ENCODE measurements at regions not wholly inside any gene's neighbourhood (a gene's known extent, or its start where the extent isn't known, plus 50 kb on each side); places are given as distances from the start of the nearest gene placed in this dataset.

DNA sequence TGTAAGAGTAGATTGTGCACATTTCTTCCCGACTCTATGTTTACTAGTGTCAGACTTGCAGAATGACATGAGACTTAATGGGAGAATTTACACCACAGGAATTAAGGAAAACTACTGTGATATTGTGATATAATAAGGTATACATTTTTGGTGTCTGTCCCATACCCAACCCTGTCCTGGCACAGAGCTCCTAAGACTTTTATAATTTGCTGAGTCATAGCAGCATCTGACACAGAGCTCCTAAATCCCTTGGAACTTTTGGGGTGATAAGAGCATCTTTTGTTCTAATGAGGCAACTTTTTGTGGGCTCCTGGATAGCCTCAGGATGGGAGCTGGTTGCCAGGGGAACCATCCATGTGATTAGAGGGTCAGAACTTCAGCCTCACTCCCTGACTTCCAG lies 1607.0 kb downstream of the RPA4 start:
- no peak overlapping the region for H3K56ac ChIP-seq (replicated peaks; ENCODE audit: insufficient read length, low read depth, low read length)
- H2AK5ac ChIP-seq (ENCODE audit: low read depth, low read length) = no peak overlapping the region
- POLR2A ChIA-PET (ENCODE audit: partially characterized antibody) = no interaction called here
- CTCF ChIA-PET (ENCODE audit: partially characterized antibody) = no interaction called here
- H4K8ac ChIP-seq (ENCODE audit: extremely low read depth, insufficient read depth, low read length) = no peak overlapping the region
- H3K9ac ChIP-seq (replicated peaks in 1 of 4; ENCODE audit: extremely low read depth in 1 of 4, low read depth in 3 of 4, low read length in 3 of 4) = no peak overlapping the region
- H2BK5ac ChIP-seq (ENCODE audit: low read depth, low read length) = no peak overlapping the region
- no peak overlapping the region for H3K14ac ChIP-seq (ENCODE audit: insufficient read length)
- no peak overlapping the region for H4K5ac ChIP-seq (ENCODE audit: insufficient read length, low read depth, low read length)
- no peaks in the 10 kb centered on the region for H3K27me3 ChIP-seq (replicated peaks in 1 of 4; ENCODE audit: control insufficient read depth in 3 of 4, extremely low read depth in 1 of 4, insufficient read depth in 3 of 4, low read length in 3 of 4)
- FAIRE-seq = no peak
- no peak overlapping the region for H4K91ac ChIP-seq (replicated peaks; ENCODE audit: insufficient read length, low read length)
- no peaks in the 10 kb centered on the region for H3K23me2 ChIP-seq (ENCODE audit: low read depth, low read length)
- no peaks in the 10 kb centered on the region for H3K79me2 ChIP-seq (ENCODE audit: control insufficient read depth in 1 of 2, insufficient read depth in 2 of 2, low read length in 2 of 2)
- no peak overlapping the region for H3K4me2 ChIP-seq (ENCODE audit: insufficient read depth in 1 of 2, low read depth in 2 of 2, low read length in 2 of 2)
- no peak overlapping the region for H3K27ac ChIP-seq (ENCODE audit: low read depth, low read length)
- no peak overlapping the region for H3K18ac ChIP-seq (ENCODE audit: extremely low read depth, low read length)
- H3K79me1 ChIP-seq (ENCODE audit: low read depth, low read length) = no peaks in the 10 kb centered on the region
- no peak for DNase-seq (ENCODE audit: low read depth in 1 of 2, low spot score in 2 of 2)
- H3K9me3 ChIP-seq (ENCODE audit: insufficient read depth in 2 of 2, low read depth in 1 of 2, low read length in 1 of 2) = no peaks in the 10 kb centered on the region; a peak in 2 of 4 replicates
- H3K4me1 ChIP-seq (replicated peaks in 1 of 4; ENCODE audit: control insufficient read depth in 3 of 4, insufficient read depth in 4 of 4, low read length in 3 of 4) = no peaks in the 10 kb centered on the region
- WGBS, 2 experiments (ENCODE audit: extremely low coverage in 1 of 2, insufficient coverage in 1 of 2, insufficient read length in 1 of 2, insufficient replicate concordance in 2 of 2, low coverage in 1 of 2, low lambda C conversion rate in 2 of 2, missing lambda C conversion rate in 1 of 2) = 100% methylated on average over 1 of the region's 1 CpG; no CpG with 5 or more reads in 1 of the 2 experiments
- H2BK12ac ChIP-seq (ENCODE audit: low read depth, low read length) = no peak overlapping the region
- no peak overlapping the region for H3K4me3 ChIP-seq (ENCODE audit: extremely low read depth in 1 of 4, insufficient read depth in 2 of 4, low read depth in 3 of 4, low read length in 4 of 4)
- no peak for TF ChIP-seq SUZ12 (IDR thresholded peaks at IDR 0.05; ENCODE audit: low read length)
- no peak for TF ChIP-seq EP300 (IDR thresholded peaks at IDR 0.05; ENCODE audit: borderline replicate concordance in 1 of 2, low read depth in 2 of 2, low read length in 2 of 2)
- no peak for TF ChIP-seq CEBPB (IDR thresholded peaks at IDR 0.05; ENCODE audit: low read depth, low read length)
- TF ChIP-seq CBX5 (IDR thresholded peaks at IDR 0.05; ENCODE audit: low read depth, low read length) = no peak
- TF ChIP-seq EGR1 (IDR thresholded peaks at IDR 0.05; ENCODE audit: borderline replicate concordance, low read depth, low read length) = no peak
- TF ChIP-seq POLR2A (IDR thresholded peaks at IDR 0.05; ENCODE audit: control extremely low read depth in 1 of 2, low read depth in 2 of 2, low read length in 2 of 2) = no peak
- no peak for TF ChIP-seq SIX5 (IDR thresholded peaks at IDR 0.05; ENCODE audit: low read depth, low read length)
- no peak for TF ChIP-seq PHF8 (conservative IDR thresholded peaks at IDR 0.05; ENCODE audit: low read depth, low read length)
- TF ChIP-seq SP2 (IDR thresholded peaks at IDR 0.05; ENCODE audit: low read length) = no peak
- TF ChIP-seq TEAD4 (IDR thresholded peaks at IDR 0.05; ENCODE audit: low read depth, low read length) = no peak
- TF ChIP-seq TAF7 (optimal IDR thresholded peaks at IDR 0.05; ENCODE audit: borderline replicate concordance, low read depth, low read length) = no peak
- TF ChIP-seq POU5F1 (IDR thresholded peaks at IDR 0.05; ENCODE audit: low read depth, low read length) = no peak
- TF ChIP-seq YY1 (IDR thresholded peaks at IDR 0.05; ENCODE audit: low read depth, low read length) = no peak
- no peak for TF ChIP-seq RNF2 (IDR thresholded peaks at IDR 0.05; ENCODE audit: borderline replicate concordance, low read depth, low read length, missing control alignments, poor library complexity, severe bottlenecking)
- H2BK20ac ChIP-seq (ENCODE audit: low read length) = no peak overlapping the region
- H2AFZ ChIP-seq (ENCODE audit: low read length) = no peak overlapping the region
- H2BK15ac ChIP-seq (ENCODE audit: low read length) = no peak overlapping the region
- no peak overlapping the region for H2BK120ac ChIP-seq (replicated peaks; ENCODE audit: low read depth, low read length)
- H4K20me1 ChIP-seq (replicated peaks in 1 of 2; ENCODE audit: control insufficient read depth in 1 of 2, insufficient read depth in 2 of 2, low read length in 2 of 2) = no peaks in the 10 kb centered on the region
- no peak overlapping the region for H3K4ac ChIP-seq (replicated peaks; ENCODE audit: insufficient read length, low read depth, low read length)
- no peak overlapping the region for H3K23ac ChIP-seq (ENCODE audit: insufficient read length)
- H3K36me3 ChIP-seq (ENCODE audit: control insufficient read depth in 2 of 4, insufficient read depth in 4 of 4, low read length in 3 of 4) = no peaks in the 10 kb centered on the region
